Nephron progenitor cell (in vitro differentiated cells): ENCODE measurements at regions not wholly inside any gene's neighbourhood (a gene's known extent, or its start where the extent isn't known, plus 50 kb on each side); places are given as distances from the start of the nearest gene placed in this dataset.

Source experiments
- DNase-seq: peaks from one replicate; pipeline ENCODE4 v3.0.0; 2021
- H3K27ac Mint-ChIP-seq: 2 replicates; pipeline ENCODE4 v1.8.0; 2021; ENCODE audit warnings: mild to moderate bottlenecking, moderate library complexity, mixed read lengths
- H3K27me3 Mint-ChIP-seq: 2 replicates; pipeline ENCODE4 v1.8.0; 2021; ENCODE audit warnings: mild to moderate bottlenecking, low read depth, mixed read lengths; ENCODE audit not compliant: poor library complexity
- H3K36me3 Mint-ChIP-seq: 2 replicates; pipeline ENCODE4 v1.8.0; 2021; ENCODE audit warnings: low read depth, mixed read lengths
- H3K4me1 Mint-ChIP-seq: 2 replicates; pipeline ENCODE4 v1.8.0; 2021; ENCODE audit warnings: mixed read lengths
- H3K4me3 Mint-ChIP-seq: 2 replicates; pipeline ENCODE4 v1.8.0; 2021; ENCODE audit warnings: mild to moderate bottlenecking, moderate library complexity, mixed read lengths
- H3K9me3 Mint-ChIP-seq: 2 replicates; pipeline ENCODE4 v1.8.0; 2021; ENCODE audit warnings: mild to moderate bottlenecking, moderate library complexity, mixed read lengths
- TF ChIP-seq, protein P1 (sequence below): fragments of 200-600 bp; sonication (generic); IDR thresholded peaks from 2 replicates; pipeline ENCODE4 v1.5.0; 2021; ENCODE audit warnings: antibody characterized with exemption

DNA sequence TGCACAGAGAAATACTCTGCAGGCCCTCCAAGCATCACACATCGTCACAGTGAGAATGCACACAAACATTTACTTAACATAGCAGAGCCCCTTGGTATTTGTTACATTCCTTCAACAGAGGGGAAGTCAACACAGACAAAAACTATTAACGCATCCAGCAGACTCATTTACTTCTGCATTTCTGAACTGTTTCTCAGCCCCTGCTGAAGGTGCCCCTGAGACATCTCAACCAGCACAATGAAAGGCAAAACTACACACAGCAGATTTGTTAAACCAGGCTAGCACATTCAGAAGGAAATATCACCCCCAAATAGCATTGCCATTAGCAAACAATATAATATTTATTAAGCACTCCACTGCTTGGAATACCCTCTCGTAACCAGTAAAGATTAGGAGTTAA is 367.0 kb downstream of the RAB28 start:
- TF ChIP-seq, protein P1, sequence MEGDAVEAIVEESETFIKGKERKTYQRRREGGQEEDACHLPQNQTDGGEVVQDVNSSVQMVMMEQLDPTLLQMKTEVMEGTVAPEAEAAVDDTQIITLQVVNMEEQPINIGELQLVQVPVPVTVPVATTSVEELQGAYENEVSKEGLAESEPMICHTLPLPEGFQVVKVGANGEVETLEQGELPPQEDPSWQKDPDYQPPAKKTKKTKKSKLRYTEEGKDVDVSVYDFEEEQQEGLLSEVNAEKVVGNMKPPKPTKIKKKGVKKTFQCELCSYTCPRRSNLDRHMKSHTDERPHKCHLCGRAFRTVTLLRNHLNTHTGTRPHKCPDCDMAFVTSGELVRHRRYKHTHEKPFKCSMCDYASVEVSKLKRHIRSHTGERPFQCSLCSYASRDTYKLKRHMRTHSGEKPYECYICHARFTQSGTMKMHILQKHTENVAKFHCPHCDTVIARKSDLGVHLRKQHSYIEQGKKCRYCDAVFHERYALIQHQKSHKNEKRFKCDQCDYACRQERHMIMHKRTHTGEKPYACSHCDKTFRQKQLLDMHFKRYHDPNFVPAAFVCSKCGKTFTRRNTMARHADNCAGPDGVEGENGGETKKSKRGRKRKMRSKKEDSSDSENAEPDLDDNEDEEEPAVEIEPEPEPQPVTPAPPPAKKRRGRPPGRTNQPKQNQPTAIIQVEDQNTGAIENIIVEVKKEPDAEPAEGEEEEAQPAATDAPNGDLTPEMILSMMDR: no peak
- Mint-ChIP-seq H3K9me3 (no peaks in the 10 kb centered on the region), H3K27ac (no peak overlapping the region), H3K27me3 (peaks cover 4% of the 10 kb centered on the region), H3K4me3 (no peak overlapping the region), H3K36me3 (no peaks in the 10 kb centered on the region), H3K4me1 (peaks cover 5% of the 10 kb centered on the region)
- no peak for DNase-seq

DNA sequence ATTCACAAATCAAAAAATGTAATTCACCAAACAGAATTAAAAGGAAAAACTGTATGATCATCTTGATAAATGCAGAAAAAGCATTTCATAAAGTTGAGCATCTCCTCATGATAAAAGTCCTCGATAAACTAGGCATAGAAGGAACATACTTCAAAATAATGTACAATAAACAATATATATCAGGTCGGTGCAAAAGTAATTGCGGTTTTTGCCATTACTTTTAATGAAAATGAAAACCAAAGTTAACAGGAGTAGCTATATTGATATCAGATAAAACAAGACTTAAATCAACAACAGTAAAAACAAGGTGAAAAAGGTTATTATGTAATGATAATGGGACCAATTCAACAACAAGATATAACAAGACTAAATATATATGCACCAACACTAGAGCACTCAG is 372.1 kb downstream of the RAB28 start:
- H3K4me3 Mint-ChIP-seq: no peak overlapping the region
- no peaks in the 10 kb centered on the region for H3K4me1 Mint-ChIP-seq

DNA sequence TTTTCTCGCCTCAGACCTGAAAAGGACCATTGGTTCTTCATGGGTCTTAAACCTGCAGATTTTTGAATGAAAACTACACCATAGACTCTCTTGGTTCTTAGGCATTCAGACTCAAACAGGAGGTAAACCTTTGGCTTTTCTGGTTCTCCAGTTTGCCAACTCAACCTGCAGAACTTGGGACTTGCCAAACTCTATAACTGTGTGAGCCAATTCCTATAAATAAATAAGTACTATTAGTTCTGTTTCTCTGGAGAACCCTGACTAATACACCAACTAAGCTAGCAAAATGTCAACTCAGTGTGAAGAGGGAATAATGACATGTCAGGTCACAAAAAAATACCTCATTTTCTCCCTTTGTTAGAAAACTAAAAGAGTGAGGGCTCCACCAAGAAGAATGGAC is 374.6 kb downstream of the RAB28 start:
- peaks cover 30% of the 10 kb centered on the region for H3K9me3 Mint-ChIP-seq
- no peaks in the 10 kb centered on the region for H3K27me3 Mint-ChIP-seq
- TF ChIP-seq, protein P1: no peak
- no peak for DNase-seq
- no peak overlapping the region for H3K4me3 Mint-ChIP-seq
- peaks cover 12% of the 10 kb centered on the region for H3K36me3 Mint-ChIP-seq
- H3K4me1 Mint-ChIP-seq: no peaks in the 10 kb centered on the region
- no peak overlapping the region for H3K27ac Mint-ChIP-seq

More for the DNA sequence above, 372.1 kb downstream of the RAB28 start:
- TF ChIP-seq, protein P1: no peak
- peaks cover 12% of the 10 kb centered on the region for H3K36me3 Mint-ChIP-seq
- peaks cover 30% of the 10 kb centered on the region for H3K9me3 Mint-ChIP-seq
- DNase-seq: no peak
- H3K27ac Mint-ChIP-seq: no peak overlapping the region
- no peaks in the 10 kb centered on the region for H3K27me3 Mint-ChIP-seq

DNA sequence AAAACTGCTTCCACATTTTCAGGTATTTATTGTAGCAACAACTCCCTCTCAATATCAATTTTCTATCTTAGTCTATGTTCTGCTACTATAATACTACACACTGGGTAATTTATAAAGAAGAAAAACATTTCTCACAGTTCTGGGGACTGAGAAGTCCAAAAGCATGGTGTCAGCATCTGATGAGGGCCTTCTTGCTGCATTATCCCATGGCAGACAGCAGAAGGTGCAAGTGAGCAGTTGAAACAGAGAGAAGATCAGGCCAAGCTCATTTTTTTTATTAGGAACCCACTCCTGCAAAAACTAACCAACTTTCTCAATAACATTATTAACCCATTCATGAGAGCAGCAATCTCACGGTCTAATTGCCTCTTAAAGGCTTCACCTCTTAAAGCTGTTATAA is 376.0 kb downstream of the RAB28 start:
- H3K27me3 Mint-ChIP-seq: no peaks in the 10 kb centered on the region
- TF ChIP-seq, protein P1: no peak
- no peak overlapping the region for H3K27ac Mint-ChIP-seq
- H3K9me3 Mint-ChIP-seq: peaks cover 30% of the 10 kb centered on the region
- H3K36me3 Mint-ChIP-seq: peaks cover 12% of the 10 kb centered on the region
- H3K4me3 Mint-ChIP-seq: no peak overlapping the region
- no peaks in the 10 kb centered on the region for H3K4me1 Mint-ChIP-seq
- no peak for DNase-seq

DNA sequence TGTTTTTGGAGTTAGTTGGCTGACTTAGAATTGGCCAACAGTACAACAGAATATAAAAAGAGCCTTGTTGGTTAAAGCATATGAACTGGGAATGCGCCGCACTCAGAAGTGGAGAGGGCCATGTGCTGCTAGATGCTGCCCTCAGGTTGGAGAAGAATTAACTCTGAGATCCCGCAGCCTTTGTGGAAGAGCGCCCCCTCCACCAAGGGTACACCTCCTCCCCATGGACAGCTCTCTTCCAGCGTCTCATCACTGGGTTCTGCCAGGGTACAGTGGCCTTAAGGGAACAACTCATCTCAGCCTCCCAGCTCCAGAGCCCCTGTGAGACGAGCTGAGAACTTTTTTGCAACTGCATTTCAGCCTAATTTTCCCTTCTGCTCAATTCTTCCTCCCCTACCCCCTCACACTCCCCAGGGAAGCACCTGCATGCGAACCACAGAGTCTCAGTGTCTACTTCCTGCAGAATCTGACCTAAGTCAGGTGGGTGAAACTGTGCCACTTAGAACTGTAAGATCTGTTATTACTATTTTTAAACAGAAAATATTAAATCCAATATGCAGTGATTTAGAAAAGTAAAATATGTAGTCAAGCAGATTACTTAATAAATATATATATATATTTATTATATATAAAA is 380.6 kb downstream of the RAB28 start:
- Mint-ChIP-seq H3K36me3 (peaks cover 12% of the 10 kb centered on the region), H3K4me1 (no peaks in the 10 kb centered on the region), H3K27ac (no peak overlapping the region), H3K9me3 (peaks cover 13% of the 10 kb centered on the region), H3K4me3 (no peak overlapping the region), H3K27me3 (peaks cover 8% of the 10 kb centered on the region)
- no peak for DNase-seq
- TF ChIP-seq, protein P1: no peak

DNA sequence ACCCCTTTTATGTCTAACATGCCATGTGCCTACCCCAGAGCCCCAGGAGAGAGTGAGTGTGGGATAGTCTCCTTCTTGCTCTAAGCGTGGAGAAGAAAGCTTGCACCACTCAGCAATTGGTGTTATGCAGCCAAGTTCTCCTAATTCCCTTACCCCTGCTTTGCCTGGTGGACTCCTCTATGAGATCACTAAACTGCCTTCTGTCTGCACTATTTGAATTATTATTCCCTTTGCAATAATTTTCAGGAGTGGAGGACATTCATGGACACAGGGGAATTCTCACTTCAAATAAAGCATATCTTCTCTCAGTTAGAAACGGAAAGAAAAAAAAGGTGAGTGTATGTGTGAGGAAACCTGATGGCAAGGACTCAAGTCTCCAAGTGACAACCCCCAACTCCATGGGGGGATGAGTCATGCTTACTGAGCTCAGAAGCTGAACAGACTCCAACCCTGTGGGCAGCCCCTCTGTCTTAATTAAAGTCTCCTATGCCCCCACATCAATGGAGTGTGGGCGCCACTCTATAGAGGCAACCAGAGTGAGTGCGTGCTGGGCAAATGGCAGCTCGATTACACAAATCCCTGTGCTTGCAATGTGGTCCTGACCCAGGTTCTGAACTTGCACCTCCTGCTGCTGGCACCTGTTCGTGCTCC is 381.9 kb downstream of the RAB28 start:
- DNase-seq: no peak
- H3K9me3 Mint-ChIP-seq: peaks cover under 1% of the 10 kb centered on the region
- no peaks in the 10 kb centered on the region for H3K4me1 Mint-ChIP-seq
- peaks cover 8% of the 10 kb centered on the region for H3K27me3 Mint-ChIP-seq
- TF ChIP-seq, protein P1: no peak
- H3K36me3 Mint-ChIP-seq: peaks cover under 1% of the 10 kb centered on the region
- H3K4me3 Mint-ChIP-seq: no peak overlapping the region
- no peak overlapping the region for H3K27ac Mint-ChIP-seq
